GM23338 (cell line): ENCODE measurements at regions not wholly inside any gene's neighbourhood (a gene's known extent, or its start where the extent isn't known, plus 50 kb on each side); places are given as distances from the start of the nearest gene placed in this dataset.

Experiments used
- ATAC-seq: fragments of 200-7000 bp; cut with Tn5 transposase; 3 replicates; pipeline ENCODE4 v1.9.1; 2020
- DNase-seq: peaks from one replicate; pipeline ENCODE4 v3.0.0-alpha.2; 2015; ENCODE audit warnings: low spot score
- H2AFZ ChIP-seq: fragments of 200-600 bp; sonication (generic); 2 replicates; pipeline ENCODE4 v1.8.0; 2016; ENCODE audit warnings: antibody characterized with exemption, mild to moderate bottlenecking, moderate library complexity
- H3F3A ChIP-seq: fragments of 200-600 bp; sonication (generic); replicated peaks from 2 replicates; pipeline ENCODE4 v1.8.0; 2017; ENCODE audit warnings: antibody characterized with exemption, mixed run types, low read depth
- H3K27ac ChIP-seq: fragments of 200-600 bp; sonication (generic); 2 replicates; pipeline ENCODE4 v1.6.1; 2016; ENCODE audit warnings: low read depth
- H3K27me3 ChIP-seq: fragments of 200-600 bp; sonication (generic); 2 replicates; pipeline ENCODE4 v1.8.0; 2016; ENCODE audit warnings: mild to moderate bottlenecking, mixed run types, moderate library complexity; ENCODE audit not compliant: insufficient read depth
- H3K36me3 ChIP-seq: fragments of 200-600 bp; sonication (generic); 2 replicates; pipeline ENCODE4 v1.8.0; 2016; ENCODE audit warnings: mild to moderate bottlenecking; ENCODE audit not compliant: insufficient read depth
- H3K4me1 ChIP-seq: fragments of 200-600 bp; sonication (generic); 2 replicates; pipeline ENCODE4 v1.8.0; 2016; ENCODE audit warnings: mild to moderate bottlenecking, moderate library complexity; ENCODE audit not compliant: insufficient read depth
- H3K4me2 ChIP-seq: fragments of 200-600 bp; sonication (generic); 2 replicates; pipeline ENCODE4 v1.7.1; 2017; ENCODE audit warnings: mixed run types
- H3K4me3 ChIP-seq: fragments of 200-600 bp; sonication (generic); 2 replicates; pipeline ENCODE4 v1.6.1; 2016; ENCODE audit warnings: mixed run types
- H3K79me2 ChIP-seq: fragments of 200-600 bp; sonication (generic); replicated peaks from 2 replicates; pipeline ENCODE4 v1.8.0; 2017; ENCODE audit warnings: mild to moderate bottlenecking; ENCODE audit not compliant: insufficient read depth
- H3K9me2 ChIP-seq: fragments of 200-600 bp; sonication (generic); 2 replicates; pipeline ENCODE4 v1.8.0; 2017; ENCODE audit not compliant: insufficient read depth
- H4K20me1 ChIP-seq: fragments of 200-600 bp; sonication (generic); replicated peaks from 2 replicates; pipeline ENCODE4 v1.8.0; 2017; ENCODE audit warnings: mild to moderate bottlenecking; ENCODE audit not compliant: insufficient read depth
- H3K27ac Mint-ChIP-seq: 2 replicates; pipeline ENCODE4 v1.8.0; 2020; ENCODE audit warnings: inconsistent platforms, mild to moderate bottlenecking, moderate library complexity, mixed read lengths
- H3K27me3 Mint-ChIP-seq: 3 replicates; pipeline ENCODE4 v1.8.0; 2022; ENCODE audit warnings: low read depth, mild to moderate bottlenecking, moderate library complexity, mixed read lengths, inconsistent platforms; ENCODE audit not compliant: insufficient read depth, poor library complexity
- H3K36me3 Mint-ChIP-seq: 3 replicates; pipeline ENCODE4 v1.8.0; 2021; ENCODE audit warnings: low read depth, mild to moderate bottlenecking, inconsistent platforms, moderate library complexity, mixed read lengths
- H3K4me1 Mint-ChIP-seq: 3 replicates; pipeline ENCODE4 v1.8.0; 2020; ENCODE audit warnings: mild to moderate bottlenecking, inconsistent platforms, mixed read lengths
- H3K4me3 Mint-ChIP-seq: 3 replicates; pipeline ENCODE4 v1.8.0; 2021; ENCODE audit warnings: moderate library complexity, mild to moderate bottlenecking, inconsistent platforms, mixed read lengths
- H3K9me3 Mint-ChIP-seq: 3 replicates; pipeline ENCODE4 v1.8.0; 2020; ENCODE audit warnings: moderate library complexity, mild to moderate bottlenecking, inconsistent platforms, mixed read lengths
- CREB1 ChIP-seq: fragments of 250-450 bp; sonication (Bioruptor Pico); IDR thresholded peaks from 2 replicates; pipeline ENCODE4 v1.5.0; 2020; ENCODE audit warnings: low read depth, mild to moderate bottlenecking, moderate library complexity
- EZH2 ChIP-seq: fragments of 200-600 bp; sonication (generic); IDR thresholded peaks from one replicate; pipeline ENCODE4 v1.8.0; 2017; ENCODE audit warnings: antibody characterized with exemption, mild to moderate bottlenecking, low read depth; ENCODE audit not compliant: unreplicated experiment
- EZH2phosphoT487 ChIP-seq: fragments of 200-600 bp; sonication (generic); IDR thresholded peaks from one replicate; pipeline ENCODE4 v1.8.1; 2018; ENCODE audit warnings: antibody characterized with exemption; ENCODE audit not compliant: unreplicated experiment
- JUNB ChIP-seq: IDR thresholded peaks from one replicate; pipeline ENCODE4 v1.6.1; 2016; ENCODE audit warnings: antibody characterized with exemption; ENCODE audit not compliant: unreplicated experiment
- NANOG ChIP-seq: IDR thresholded peaks from 2 replicates; pipeline ENCODE4 v1.6.1; 2016; ENCODE audit warnings: antibody characterized with exemption, borderline replicate concordance
- POLR2AphosphoS5 ChIP-seq: IDR thresholded peaks from 2 replicates; pipeline ENCODE4 v1.6.1; 2016; ENCODE audit warnings: antibody characterized with exemption, low read depth
- STAT1 ChIP-seq: IDR thresholded peaks from one replicate; pipeline ENCODE4 v1.6.1; 2016; ENCODE audit warnings: antibody characterized with exemption; ENCODE audit not compliant: unreplicated experiment
- ZNF114 ChIP-seq: fragments of 250-450 bp; sonication (Bioruptor Pico); IDR thresholded peaks from 2 replicates; pipeline ENCODE4 v1.5.0; 2020; ENCODE audit warnings: mild to moderate bottlenecking, moderate library complexity
- ZNF331 ChIP-seq: fragments of 250-450 bp; sonication (Bioruptor Pico); IDR thresholded peaks from 2 replicates; pipeline ENCODE4 v1.5.0; 2020; ENCODE audit warnings: low read depth, mild to moderate bottlenecking, moderate library complexity
- ZNF462 ChIP-seq: fragments of 250-450 bp; sonication (Bioruptor Pico); IDR thresholded peaks from 2 replicates; pipeline ENCODE4 v1.5.0; 2020; ENCODE audit warnings: mild to moderate bottlenecking, moderate library complexity
- TF ChIP-seq, protein P1 (sequence below): IDR thresholded peaks from one replicate; pipeline ENCODE4 v1.6.1; 2018; ENCODE audit warnings: antibody characterized with exemption; ENCODE audit not compliant: unreplicated experiment
- TF ChIP-seq, protein P2 (sequence below): IDR thresholded peaks from 2 replicates; pipeline ENCODE4 v1.6.1; 2016; ENCODE audit warnings: antibody characterized with exemption
- TF ChIP-seq, protein P3 (sequence below), 2 experiments: fragments of 200-600 bp in 1 of 2; sonication (generic) in 1 of 2; conservative IDR thresholded peaks; 2 replicates each; pipeline versions ENCODE4 v1.5.1 to v1.6.1; 2016 to 2017; ENCODE audit warnings: antibody characterized with exemption in 2 of 2, low read depth in 2 of 2, mild to moderate bottlenecking in 2 of 2, moderate library complexity in 1 of 2

DNA sequence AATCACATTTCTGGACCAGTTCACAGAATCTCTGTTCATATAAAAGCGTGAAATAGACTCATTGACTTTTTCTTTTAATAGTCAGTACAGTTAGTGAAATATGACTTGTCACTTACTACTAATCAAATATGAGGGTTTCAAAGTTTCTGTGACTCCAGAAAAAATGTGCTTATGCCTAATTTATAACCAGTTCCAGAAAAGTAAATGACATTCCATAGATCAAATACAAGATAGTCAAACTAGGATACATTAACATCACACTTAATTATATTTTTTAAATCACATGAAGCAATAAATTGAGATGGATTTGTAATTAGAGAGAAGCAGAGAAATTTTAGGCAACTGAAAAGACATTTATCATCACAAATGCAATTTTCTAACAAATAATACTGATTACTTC, 491.4 kb downstream of the KIF20B start:
- Mint-ChIP-seq H3K9me3 (no peaks in the 10 kb centered on the region), H3K36me3 (no peaks in the 10 kb centered on the region), H3K27me3 (no peaks in the 10 kb centered on the region), H3K4me1 (no peaks in the 10 kb centered on the region), H3K27ac (no peak overlapping the region), H3K4me3 (no peak overlapping the region)
- DNase-seq, result no peak
- H3F3A ChIP-seq, result no peaks in the 10 kb centered on the region
- TF ChIP-seq ZNF462 (CRISPR knock-in tag) (no peak), ZNF114 (CRISPR knock-in tag) (no peak), POLR2AphosphoS5 (no peak), EZH2phosphoT487 (no peak), JUNB (no peak), ZNF331 (CRISPR knock-in tag) (no peak), STAT1 (no peak), CREB1 (CRISPR knock-in tag) (no peak), NANOG (no peak), EZH2 (no peak)
- TF ChIP-seq, protein P1, sequence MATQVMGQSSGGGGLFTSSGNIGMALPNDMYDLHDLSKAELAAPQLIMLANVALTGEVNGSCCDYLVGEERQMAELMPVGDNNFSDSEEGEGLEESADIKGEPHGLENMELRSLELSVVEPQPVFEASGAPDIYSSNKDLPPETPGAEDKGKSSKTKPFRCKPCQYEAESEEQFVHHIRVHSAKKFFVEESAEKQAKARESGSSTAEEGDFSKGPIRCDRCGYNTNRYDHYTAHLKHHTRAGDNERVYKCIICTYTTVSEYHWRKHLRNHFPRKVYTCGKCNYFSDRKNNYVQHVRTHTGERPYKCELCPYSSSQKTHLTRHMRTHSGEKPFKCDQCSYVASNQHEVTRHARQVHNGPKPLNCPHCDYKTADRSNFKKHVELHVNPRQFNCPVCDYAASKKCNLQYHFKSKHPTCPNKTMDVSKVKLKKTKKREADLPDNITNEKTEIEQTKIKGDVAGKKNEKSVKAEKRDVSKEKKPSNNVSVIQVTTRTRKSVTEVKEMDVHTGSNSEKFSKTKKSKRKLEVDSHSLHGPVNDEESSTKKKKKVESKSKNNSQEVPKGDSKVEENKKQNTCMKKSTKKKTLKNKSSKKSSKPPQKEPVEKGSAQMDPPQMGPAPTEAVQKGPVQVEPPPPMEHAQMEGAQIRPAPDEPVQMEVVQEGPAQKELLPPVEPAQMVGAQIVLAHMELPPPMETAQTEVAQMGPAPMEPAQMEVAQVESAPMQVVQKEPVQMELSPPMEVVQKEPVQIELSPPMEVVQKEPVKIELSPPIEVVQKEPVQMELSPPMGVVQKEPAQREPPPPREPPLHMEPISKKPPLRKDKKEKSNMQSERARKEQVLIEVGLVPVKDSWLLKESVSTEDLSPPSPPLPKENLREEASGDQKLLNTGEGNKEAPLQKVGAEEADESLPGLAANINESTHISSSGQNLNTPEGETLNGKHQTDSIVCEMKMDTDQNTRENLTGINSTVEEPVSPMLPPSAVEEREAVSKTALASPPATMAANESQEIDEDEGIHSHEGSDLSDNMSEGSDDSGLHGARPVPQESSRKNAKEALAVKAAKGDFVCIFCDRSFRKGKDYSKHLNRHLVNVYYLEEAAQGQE, result no peak
- TF ChIP-seq, protein P2, sequence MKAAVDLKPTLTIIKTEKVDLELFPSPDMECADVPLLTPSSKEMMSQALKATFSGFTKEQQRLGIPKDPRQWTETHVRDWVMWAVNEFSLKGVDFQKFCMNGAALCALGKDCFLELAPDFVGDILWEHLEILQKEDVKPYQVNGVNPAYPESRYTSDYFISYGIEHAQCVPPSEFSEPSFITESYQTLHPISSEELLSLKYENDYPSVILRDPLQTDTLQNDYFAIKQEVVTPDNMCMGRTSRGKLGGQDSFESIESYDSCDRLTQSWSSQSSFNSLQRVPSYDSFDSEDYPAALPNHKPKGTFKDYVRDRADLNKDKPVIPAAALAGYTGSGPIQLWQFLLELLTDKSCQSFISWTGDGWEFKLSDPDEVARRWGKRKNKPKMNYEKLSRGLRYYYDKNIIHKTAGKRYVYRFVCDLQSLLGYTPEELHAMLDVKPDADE, result no peak
- TF ChIP-seq, protein P3, sequence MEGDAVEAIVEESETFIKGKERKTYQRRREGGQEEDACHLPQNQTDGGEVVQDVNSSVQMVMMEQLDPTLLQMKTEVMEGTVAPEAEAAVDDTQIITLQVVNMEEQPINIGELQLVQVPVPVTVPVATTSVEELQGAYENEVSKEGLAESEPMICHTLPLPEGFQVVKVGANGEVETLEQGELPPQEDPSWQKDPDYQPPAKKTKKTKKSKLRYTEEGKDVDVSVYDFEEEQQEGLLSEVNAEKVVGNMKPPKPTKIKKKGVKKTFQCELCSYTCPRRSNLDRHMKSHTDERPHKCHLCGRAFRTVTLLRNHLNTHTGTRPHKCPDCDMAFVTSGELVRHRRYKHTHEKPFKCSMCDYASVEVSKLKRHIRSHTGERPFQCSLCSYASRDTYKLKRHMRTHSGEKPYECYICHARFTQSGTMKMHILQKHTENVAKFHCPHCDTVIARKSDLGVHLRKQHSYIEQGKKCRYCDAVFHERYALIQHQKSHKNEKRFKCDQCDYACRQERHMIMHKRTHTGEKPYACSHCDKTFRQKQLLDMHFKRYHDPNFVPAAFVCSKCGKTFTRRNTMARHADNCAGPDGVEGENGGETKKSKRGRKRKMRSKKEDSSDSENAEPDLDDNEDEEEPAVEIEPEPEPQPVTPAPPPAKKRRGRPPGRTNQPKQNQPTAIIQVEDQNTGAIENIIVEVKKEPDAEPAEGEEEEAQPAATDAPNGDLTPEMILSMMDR (conservative IDR thresholded peaks at IDR 0.05; ENCODE audit: low read depth in 2 of 2), result no peak
- no peaks in the 10 kb centered on the region for H3K79me2 ChIP-seq
- no peaks in the 10 kb centered on the region for H3K4me1 ChIP-seq
- H3K4me2 ChIP-seq, result no peak overlapping the region
- H4K20me1 ChIP-seq, result no peaks in the 10 kb centered on the region
- peaks cover 2% of the 10 kb centered on the region for H3K9me2 ChIP-seq
- H3K27me3 ChIP-seq, result no peaks in the 10 kb centered on the region
- H3K27ac ChIP-seq, result no peak overlapping the region
- H2AFZ ChIP-seq, result no peak overlapping the region
- no peak overlapping the region for H3K4me3 ChIP-seq
- H3K36me3 ChIP-seq, result no peaks in the 10 kb centered on the region
- ATAC-seq, result no peak
